ENCODE measurements at regions not wholly inside any gene's neighbourhood (a gene's known extent, or its start where the extent isn't known, plus 50 kb on each side); places are given as distances from the start of the nearest gene placed in this dataset.
"Not testable (repeated sequence)": the region's sequence is repeated elsewhere in the genome, so short reads cannot be mapped to it uniquely, and the experiment has no call there.

GRCh38 chr11:134978388-134979088, 566.5 kb upstream of the B3GAT1 start:
- DNase-seq = no peak

GRCh38 chr11:134976551-134976950, 564.5 kb upstream of the B3GAT1 start:
- DNase-seq = no peak

GRCh38 chr11:134975866-134976376, 563.9 kb upstream of the B3GAT1 start:
- DNase-seq = no peak

GRCh38 chr11:134973801-134974200, 561.8 kb upstream of the B3GAT1 start:
- no peak for DNase-seq

GRCh38 chr11:134971381-134971780, 559.3 kb upstream of the B3GAT1 start:
- DNase-seq = no peak

- no peak for DNase-seq
Observed at GRCh38 chr11:134967746-134968145, 555.7 kb upstream of the B3GAT1 start.

GRCh38 chr11:134961386-134961785, 549.3 kb upstream of the B3GAT1 start:
- not testable (repeated sequence) for DNase-seq

- DNase-seq = no peak
Observed at GRCh38 chr11:134958870-134959269, 546.8 kb upstream of the B3GAT1 start.

GRCh38 chr11:134958336-134958640, 546.2 kb upstream of the B3GAT1 start:
- DNase-seq = no peak

GRCh38 chr11:134957540-134958335, 545.7 kb upstream of the B3GAT1 start:
- DNase-seq = no peak

GRCh38 chr11:134956450-134957210, 544.6 kb upstream of the B3GAT1 start:
- no peak for DNase-seq

- DNase-seq = not testable (repeated sequence)
Observed at GRCh38 chr11:134955970-134956369, 543.9 kb upstream of the B3GAT1 start.

GRCh38 chr11:134955281-134955680, 543.2 kb upstream of the B3GAT1 start:
- DNase-seq = no peak

- not testable (repeated sequence) for DNase-seq
Observed at GRCh38 chr11:134954456-134954855, 542.4 kb upstream of the B3GAT1 start.

- not testable (repeated sequence) for DNase-seq
Observed at GRCh38 chr11:134953417-134953970, 541.5 kb upstream of the B3GAT1 start.

GRCh38 chr11:134951305-134951700, 539.3 kb upstream of the B3GAT1 start:
- DNase-seq = no peak

GRCh38 chr11:134950692-134951304, 538.8 kb upstream of the B3GAT1 start:
- no peak for DNase-seq

GRCh38 chr11:134949121-134950090, 537.4 kb upstream of the B3GAT1 start:
- DNase-seq = no peak

- no peak for DNase-seq
Observed at GRCh38 chr11:134947556-134947955, 535.5 kb upstream of the B3GAT1 start.

GRCh38 chr11:134945993-134946392, 534.0 kb upstream of the B3GAT1 start:
- DNase-seq = no peak

GRCh38 chr11:134944986-134945385, 532.9 kb upstream of the B3GAT1 start:
- no peak for DNase-seq

All from CD4-positive, alpha-beta T cell treated with Interleukin-17A for 4 hours (primary cell).